HepG2 (cell line): ENCODE measurements at regions not wholly inside any gene's neighbourhood (a gene's known extent, or its start where the extent isn't known, plus 50 kb on each side); places are given as distances from the start of the nearest gene placed in this dataset.

Experiments used
- ATAC-seq: fragments of 200-7000 bp; cut with Tn5 transposase; 3 replicates; pipeline ENCODE4 v1.9.1; 2020; ENCODE audit warnings: mild to moderate bottlenecking, moderate library complexity
- BruUV-seq: library from RNA; stranded (reverse); fragments of 400-500 nt; replicated peaks from 2 replicates; lab custom pipeline; 2021; lab: Mats Ljungman, UMichigan
- CTCF ChIA-PET: fragments of 300-600 bp; formaldehyde crosslinking; extraction: SDS; loops from one replicate; lab custom pipeline; 2021; ENCODE audit warnings: low total read pairs, inconsistent platforms, low intra/inter-chr PET ratio; lab: Yijun Ruan, JAX
- POLR2A ChIA-PET: fragments of 350-600 bp; sonication (Branson Sonifier 250); formaldehyde crosslinking; loops from one replicate; lab custom pipeline; 2020; ENCODE audit warnings: antibody characterized with exemption, inconsistent platforms; lab: Yijun Ruan, JAX
- DNase-seq: peaks from one replicate; pipeline ENCODE4 v3.0.0-alpha.2; 2015; ENCODE audit warnings: low spot score
- FAIRE-seq: peaks from 3 replicates; lab custom pipeline; 2011; peaks lifted over from hg19 to GRCh38; lab: Jason Lieb, UNC
- H2AFZ ChIP-seq: one replicate; pipeline ENCODE4 v1.6.1; 2011; ENCODE audit warnings: low read length, inconsistent platforms
- H3K27ac ChIP-seq: fragments of 300-600 bp; 3 replicates; pipeline ENCODE4 v1.8.0; 2011; ENCODE audit warnings: mixed run types, mild to moderate bottlenecking, mixed read lengths, low read length, inconsistent platforms; ENCODE audit not compliant: insufficient read depth; ENCODE audit errors: extremely low read length
- H3K27me3 ChIP-seq, 2 experiments: fragments of 200-600 bp in 1 of 2; 2 replicates in 1 of 2; 3 replicates in 1 of 2; pipeline versions ENCODE4 v1.6.0 to v1.8.0; 2011; ENCODE audit warnings: low read length in 2 of 2, mild to moderate bottlenecking in 2 of 2, moderate library complexity in 2 of 2, inconsistent platforms in 1 of 2; ENCODE audit not compliant: insufficient read depth in 2 of 2, control insufficient read depth in 1 of 2
- H3K36me3 ChIP-seq, 2 experiments: fragments of 200-600 bp in 1 of 2; replicated peaks in 1 of 2; 2 replicates in 1 of 2; 3 replicates in 1 of 2; pipeline versions ENCODE4 v1.5.1 to v1.8.0; 2011; ENCODE audit warnings: low read length in 2 of 2, inconsistent platforms in 1 of 2; ENCODE audit not compliant: insufficient read depth in 2 of 2, control insufficient read depth in 1 of 2
- H3K4me1 ChIP-seq: 2 replicates; pipeline ENCODE4 v1.5.1; 2012; ENCODE audit warnings: low read length, inconsistent platforms; ENCODE audit not compliant: insufficient read depth
- H3K4me2 ChIP-seq: 2 replicates; pipeline ENCODE4 v1.6.0; 2011; ENCODE audit warnings: low read depth, low read length, inconsistent platforms
- H3K4me3 ChIP-seq, 3 experiments: fragments of 200-600 bp in 1 of 3; sonication (generic), shearing (Covaris generic) in 1 of 3; replicated peaks in 1 of 3; 2 replicates each; pipeline ENCODE4 v1.5.1; 2011 to 2016; ENCODE audit warnings: low read length in 3 of 3, inconsistent platforms in 2 of 3, low read depth in 2 of 3, mild to moderate bottlenecking in 2 of 3, control low read depth in 1 of 3, mixed read lengths in 1 of 3; ENCODE audit not compliant: insufficient read depth in 1 of 3
- H3K79me2 ChIP-seq: one replicate; pipeline ENCODE4 v1.6.1; 2011; ENCODE audit warnings: low read length, inconsistent platforms; ENCODE audit not compliant: insufficient read depth
- H3K9ac ChIP-seq: 2 replicates; pipeline ENCODE4 v1.6.0; 2011; ENCODE audit warnings: mild to moderate bottlenecking, low read depth, low read length, inconsistent platforms; ENCODE audit not compliant: insufficient read depth
- H3K9me3 ChIP-seq: 2 replicates; pipeline ENCODE4 v1.5.1; 2012; ENCODE audit warnings: mild to moderate bottlenecking, low read length
- H4K20me1 ChIP-seq: 2 replicates; pipeline ENCODE4 v1.6.0; 2011; ENCODE audit warnings: inconsistent platforms, mild to moderate bottlenecking, low read length, moderate library complexity; ENCODE audit not compliant: insufficient read depth
- ATF7 ChIP-seq, 2 experiments: fragments of 450-650 bp in 1 of 2; sonication (generic) in 1 of 2; formaldehyde crosslinking in 1 of 2; IDR thresholded peaks; 2 replicates each; pipeline versions ENCODE4 v1.4.0 to v1.6.1; 2016 to 2020; ENCODE audit warnings: antibody characterized with exemption in 1 of 2, mild to moderate bottlenecking in 1 of 2, missing genetic modification reagents in 1 of 2
- HOXA5 ChIP-seq: sonication (generic); formaldehyde crosslinking; IDR thresholded peaks from 2 replicates; pipeline ENCODE4 v1.4.0; 2020; ENCODE audit warnings: missing genetic modification reagents
- RFX5 ChIP-seq: IDR thresholded peaks from 2 replicates; pipeline ENCODE4 v1.6.1; 2011; ENCODE audit warnings: low read depth, low read length, improper control_type of control experiment
- SMARCC2 ChIP-seq: fragments of 450-650 bp; IDR thresholded peaks from 2 replicates; pipeline ENCODE4 v1.6.1; 2017; ENCODE audit warnings: antibody characterized with exemption, mild to moderate bottlenecking
- TOE1 ChIP-seq: sonication (generic); formaldehyde crosslinking; IDR thresholded peaks from 2 replicates; pipeline ENCODE4 v1.4.0; 2020; ENCODE audit warnings: mild to moderate bottlenecking, missing genetic modification reagents
- ZKSCAN5 ChIP-seq: sonication (generic); formaldehyde crosslinking; IDR thresholded peaks from 2 replicates; pipeline ENCODE4 v1.5.1; 2020; ENCODE audit warnings: mild to moderate bottlenecking, missing genetic modification reagents
- ZNF572 ChIP-seq: sonication (generic); formaldehyde crosslinking; IDR thresholded peaks from 2 replicates; pipeline ENCODE4 v1.5.1; 2020; ENCODE audit warnings: mild to moderate bottlenecking, missing genetic modification reagents
- ZNF652 ChIP-seq: IDR thresholded peaks from 2 replicates; pipeline ENCODE4 v1.6.1; 2016; ENCODE audit warnings: low read depth, borderline replicate concordance
- ZNF737 ChIP-seq: sonication (generic); formaldehyde crosslinking; IDR thresholded peaks from 2 replicates; pipeline ENCODE4 v1.5.0; 2020; ENCODE audit warnings: missing genetic modification reagents, mild to moderate bottlenecking, borderline replicate concordance
- ZNF75D ChIP-seq: sonication (generic); formaldehyde crosslinking; IDR thresholded peaks from 2 replicates; pipeline ENCODE4 v1.8.1; 2023; ENCODE audit warnings: missing genetic modification reagents, mild to moderate bottlenecking, borderline replicate concordance
- WGBS: methylation state at CpG from one replicate; pipeline ENCODE4 v1.1.6; 2017; ENCODE audit warnings: low lambda C conversion rate; 5-methylcytosine and 5-hydroxymethylcytosine counted together
- in situ Hi-C: cut with HindIII; loops from 2 replicates; pipeline ENCODE4 v1.10.0; 2017; ENCODE audit warnings: low pct_unique_long_range_greater_than_20kb; ENCODE audit not compliant: extremely low pct_ligation_motif_present
- intact Hi-C: fragments of 100-400 bp; cut with micrococcal nuclease; formaldehyde crosslinking; loops from one replicate; pipeline ENCODE4 v1.10.0; 2022; ENCODE audit not compliant: unreplicated experiment
- TF ChIP-seq, protein P1 (sequence below): fragments of 450-650 bp; IDR thresholded peaks from 2 replicates; pipeline ENCODE4 v1.6.1; 2017; ENCODE audit warnings: mild to moderate bottlenecking

DNA sequence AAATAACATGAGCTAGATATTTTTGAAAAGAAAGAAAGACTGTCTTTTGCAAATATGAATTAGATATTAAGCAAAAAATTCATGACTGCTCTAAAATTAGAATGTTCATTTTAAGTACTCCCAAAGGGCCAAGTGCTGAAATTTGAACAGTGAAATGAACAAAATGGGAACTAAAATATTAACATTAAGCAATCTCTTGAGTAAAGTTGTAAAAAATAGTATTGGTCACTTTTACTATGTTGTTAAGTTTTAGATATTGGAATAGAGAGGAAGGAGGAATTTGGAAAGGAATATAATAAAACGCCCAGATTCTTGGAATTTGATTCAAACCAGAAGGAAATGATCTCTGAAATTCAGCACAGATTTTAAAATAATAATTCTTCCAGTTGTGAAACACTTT lies 125.9 kb upstream of the ANK2 start:
- no peaks in the 10 kb centered on the region for H3K79me2 ChIP-seq
- H3K4me3 ChIP-seq, result no peak overlapping the region
- H3K27me3 ChIP-seq, result no peaks in the 10 kb centered on the region
- no peaks in the 10 kb centered on the region for H3K9me3 ChIP-seq
- H3K27ac ChIP-seq, result no peak overlapping the region
- ChIA-PET POLR2A (no interaction called here), CTCF (no interaction called here)
- no peaks in the 10 kb centered on the region for H4K20me1 ChIP-seq
- H3K9ac ChIP-seq, result no peak overlapping the region
- H2AFZ ChIP-seq, result no peak overlapping the region
- WGBS, result 2% methylated on average over 1 of the region's 1 CpG
- no TSS peak for BruUV-seq
- H3K4me1 ChIP-seq, result no peaks in the 10 kb centered on the region
- TF ChIP-seq ZNF737 (CRISPR knock-in tag), result no peak
- TF ChIP-seq, all 625 proteins: peak for 0
- FAIRE-seq, result no peak
- Histone ChIP-seq H3K4me2 (no peak overlapping the region), H3K36me3 (no peaks in the 10 kb centered on the region)
- DNase-seq, result no peak
- in situ Hi-C loops (no loop called here), intact Hi-C loops (no loop called here)
- no peak for ATAC-seq

DNA sequence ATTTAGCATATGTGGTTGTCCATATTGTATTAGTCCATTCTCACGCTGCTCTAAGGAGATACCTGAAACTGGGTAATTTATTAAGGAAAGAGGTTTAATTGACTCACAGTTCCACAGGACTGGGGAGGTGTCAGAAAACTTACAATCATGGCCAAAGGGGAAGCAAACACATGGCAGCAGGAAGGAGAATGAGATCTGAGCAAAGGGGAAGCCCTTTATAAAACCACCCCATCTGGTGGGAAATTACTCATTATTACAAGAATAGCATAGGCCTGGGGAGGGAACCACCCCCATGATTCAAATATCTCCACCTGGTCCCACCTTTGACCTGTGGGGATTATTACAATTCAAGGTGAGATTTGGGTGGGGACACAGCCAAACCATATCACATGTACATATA lies 122.6 kb upstream of the ANK2 start:
- Histone ChIP-seq H3K27me3 (no peaks in the 10 kb centered on the region), H2AFZ (no peak overlapping the region), H3K27ac (no peak overlapping the region), H4K20me1 (no peaks in the 10 kb centered on the region), H3K4me1 (no peaks in the 10 kb centered on the region), H3K36me3 (no peaks in the 10 kb centered on the region), H3K79me2 (no peaks in the 10 kb centered on the region), H3K4me2 (no peak overlapping the region), H3K4me3 (no peak overlapping the region), H3K9me3 (no peaks in the 10 kb centered on the region), H3K9ac (no peak overlapping the region)
- TF ChIP-seq ZNF572 (CRISPR knock-in tag) (no peak), RFX5 (no peak), ZKSCAN5 (CRISPR knock-in tag) (no peak), ZNF652 (no peak), SMARCC2 (no peak), ATF7 (IDR thresholded peaks at IDR 0.05) (no peak), ATF7 (CRISPR knock-in tag; IDR thresholded peaks at IDR 0.05) (no peak), HOXA5 (CRISPR knock-in tag) (no peak), ZNF75D (CRISPR knock-in tag) (no peak), TOE1 (no peak)
- TF ChIP-seq, protein P1, sequence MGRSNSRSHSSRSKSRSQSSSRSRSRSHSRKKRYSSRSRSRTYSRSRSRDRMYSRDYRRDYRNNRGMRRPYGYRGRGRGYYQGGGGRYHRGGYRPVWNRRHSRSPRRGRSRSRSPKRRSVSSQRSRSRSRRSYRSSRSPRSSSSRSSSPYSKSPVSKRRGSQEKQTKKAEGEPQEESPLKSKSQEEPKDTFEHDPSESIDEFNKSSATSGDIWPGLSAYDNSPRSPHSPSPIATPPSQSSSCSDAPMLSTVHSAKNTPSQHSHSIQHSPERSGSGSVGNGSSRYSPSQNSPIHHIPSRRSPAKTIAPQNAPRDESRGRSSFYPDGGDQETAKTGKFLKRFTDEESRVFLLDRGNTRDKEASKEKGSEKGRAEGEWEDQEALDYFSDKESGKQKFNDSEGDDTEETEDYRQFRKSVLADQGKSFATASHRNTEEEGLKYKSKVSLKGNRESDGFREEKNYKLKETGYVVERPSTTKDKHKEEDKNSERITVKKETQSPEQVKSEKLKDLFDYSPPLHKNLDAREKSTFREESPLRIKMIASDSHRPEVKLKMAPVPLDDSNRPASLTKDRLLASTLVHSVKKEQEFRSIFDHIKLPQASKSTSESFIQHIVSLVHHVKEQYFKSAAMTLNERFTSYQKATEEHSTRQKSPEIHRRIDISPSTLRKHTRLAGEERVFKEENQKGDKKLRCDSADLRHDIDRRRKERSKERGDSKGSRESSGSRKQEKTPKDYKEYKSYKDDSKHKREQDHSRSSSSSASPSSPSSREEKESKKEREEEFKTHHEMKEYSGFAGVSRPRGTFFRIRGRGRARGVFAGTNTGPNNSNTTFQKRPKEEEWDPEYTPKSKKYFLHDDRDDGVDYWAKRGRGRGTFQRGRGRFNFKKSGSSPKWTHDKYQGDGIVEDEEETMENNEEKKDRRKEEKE, result no peak
- in situ Hi-C loops, result loop anchor here (25.0 kb wide), 1 partner anchor 590 kb away; no protein-coding TSS in a partner anchor
- no peak for FAIRE-seq
- no peak for DNase-seq
- no TSS peak for BruUV-seq
- ChIA-PET CTCF (no interaction called here), POLR2A (no interaction called here)
- intact Hi-C loops, result no loop called here
- WGBS, result 0% methylated on average over 1 of the region's 1 CpG
- ATAC-seq, result no peak
